MM.1S (cell line): ENCODE measurements at regions not wholly inside any gene's neighbourhood (a gene's known extent, or its start where the extent isn't known, plus 50 kb on each side); places are given as distances from the start of the nearest gene placed in this dataset.

ENCODE experiments used
- DNase-seq: peaks from one replicate; pipeline ENCODE4 v3.0.0-alpha.2; 2015
- H2AFZ ChIP-seq: fragments of 300-600 bp; sonication (generic); 2 replicates; pipeline ENCODE4 v1.6.0; 2016; ENCODE audit warnings: antibody characterized with exemption, low read length
- H3F3A ChIP-seq: fragments of 300-600 bp; sonication (generic); 2 replicates; pipeline ENCODE4 v1.6.1; 2016; ENCODE audit warnings: mild to moderate bottlenecking, antibody characterized with exemption, low read length, moderate library complexity, mixed read lengths; ENCODE audit not compliant: insufficient read depth
- H3K27ac ChIP-seq: fragments of 300-600 bp; sonication (generic); 2 replicates; pipeline ENCODE4 v1.5.1; 2016; ENCODE audit warnings: mild to moderate bottlenecking, low read length
- H3K27me3 ChIP-seq: fragments of 300-600 bp; sonication (generic); replicated peaks from 2 replicates; pipeline ENCODE4 v1.6.0; 2016; ENCODE audit warnings: low read length; ENCODE audit not compliant: insufficient read depth
- H3K36me3 ChIP-seq: fragments of 300-600 bp; sonication (generic); replicated peaks from 2 replicates; pipeline ENCODE4 v1.6.1; 2016; ENCODE audit warnings: mild to moderate bottlenecking, low read length, mixed read lengths; ENCODE audit not compliant: insufficient read depth
- H3K4me1 ChIP-seq: fragments of 300-600 bp; sonication (generic); 2 replicates; pipeline ENCODE4 v1.6.1; 2016; ENCODE audit warnings: low read length, mixed read lengths
- H3K4me2 ChIP-seq: fragments of 300-600 bp; sonication (generic); 2 replicates; pipeline ENCODE4 v1.6.0; 2016; ENCODE audit warnings: low read depth, low read length
- H3K4me3 ChIP-seq: fragments of 300-600 bp; sonication (generic); 2 replicates; pipeline ENCODE4 v1.5.1; 2016; ENCODE audit warnings: low read length, mixed read lengths
- H3K79me2 ChIP-seq: fragments of 300-600 bp; sonication (generic); 2 replicates; pipeline ENCODE4 v1.6.1; 2016; ENCODE audit warnings: mixed run types, low read length, mixed read lengths
- H3K9ac ChIP-seq: fragments of 300-600 bp; sonication (generic); 2 replicates; pipeline ENCODE4 v1.6.1; 2016; ENCODE audit warnings: low read length, mixed read lengths
- H3K9me2 ChIP-seq: fragments of 300-600 bp; sonication (generic); replicated peaks from 2 replicates; pipeline ENCODE4 v1.6.1; 2016; ENCODE audit warnings: mild to moderate bottlenecking, low read length, mixed read lengths; ENCODE audit not compliant: insufficient read depth
- H3K9me3 ChIP-seq: fragments of 300-600 bp; sonication (generic); replicated peaks from 2 replicates; pipeline ENCODE4 v1.6.1; 2016; ENCODE audit warnings: mild to moderate bottlenecking, low read length, mixed read lengths; ENCODE audit not compliant: insufficient read depth
- H4K20me1 ChIP-seq: fragments of 300-600 bp; sonication (generic); 2 replicates; pipeline ENCODE4 v1.6.1; 2016; ENCODE audit warnings: mild to moderate bottlenecking, low read length, moderate library complexity, mixed read lengths; ENCODE audit not compliant: insufficient read depth
- CTCF ChIP-seq: fragments of 300-600 bp; sonication (generic); IDR thresholded peaks from 2 replicates; pipeline ENCODE4 v1.5.1; 2016; ENCODE audit warnings: antibody characterized with exemption, low read length, mixed read lengths
- EZH2 ChIP-seq: fragments of 300-600 bp; sonication (generic); optimal IDR thresholded peaks from 2 replicates; pipeline ENCODE3; 2017; ENCODE audit warnings: low read depth, mild to moderate bottlenecking, antibody characterized with exemption, low read length, mixed read lengths
- EZH2phosphoT487 ChIP-seq: fragments of 300-600 bp; sonication (generic); IDR thresholded peaks from 2 replicates; pipeline ENCODE4 v1.6.1; 2018; ENCODE audit warnings: antibody characterized with exemption, low read length

DNA sequence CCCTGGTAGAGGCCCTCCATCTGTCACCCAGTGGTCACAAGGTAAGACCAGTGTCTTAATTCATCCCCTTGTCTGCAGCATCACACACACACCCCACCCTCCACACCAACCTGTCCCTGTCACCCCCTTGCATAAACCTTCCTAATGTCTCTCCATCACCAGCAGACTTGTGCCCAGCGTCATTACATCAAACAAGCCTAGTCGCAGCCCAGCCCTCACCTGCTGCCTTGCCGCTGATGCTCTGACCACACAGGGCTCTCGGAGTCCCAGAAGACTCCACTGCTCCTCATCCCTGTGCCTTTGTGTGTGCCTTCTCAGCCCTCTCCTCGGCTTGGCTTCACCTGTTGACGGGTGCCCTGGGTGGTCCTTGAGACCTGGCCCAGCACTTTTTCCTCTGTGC, 171.2 kb downstream of the GLI2 start:
- Histone ChIP-seq H4K20me1 (no peaks in the 10 kb centered on the region), H3K4me1 (no peaks in the 10 kb centered on the region)
- TF ChIP-seq EZH2phosphoT487 (no peak), EZH2 (no peak), CTCF (no peak)

GRCh38 chr2:120907822-120908221, 172.2 kb downstream of the GLI2 start:
- no peaks in the 10 kb centered on the region for H3K9me3 ChIP-seq
- H4K20me1 ChIP-seq, result no peaks in the 10 kb centered on the region
- H3K79me2 ChIP-seq, result no peaks in the 10 kb centered on the region
- TF ChIP-seq EZH2 (no peak), EZH2phosphoT487 (no peak), CTCF (no peak)
- no peaks in the 10 kb centered on the region for H3K9me2 ChIP-seq
- H3K27me3 ChIP-seq, result peaks cover 4% of the 10 kb centered on the region
- no peaks in the 10 kb centered on the region for H3F3A ChIP-seq
- DNase-seq, result no peak
- no peak overlapping the region for H2AFZ ChIP-seq
- H3K4me1 ChIP-seq, result no peaks in the 10 kb centered on the region
- H3K9ac ChIP-seq, result no peak overlapping the region
- H3K4me2 ChIP-seq, result no peak overlapping the region
- H3K36me3 ChIP-seq, result no peaks in the 10 kb centered on the region
- no peak overlapping the region for H3K4me3 ChIP-seq
- no peak overlapping the region for H3K27ac ChIP-seq

More for the DNA sequence above, 171.2 kb downstream of the GLI2 start:
- Histone ChIP-seq H3F3A (no peaks in the 10 kb centered on the region), H3K27me3 (no peaks in the 10 kb centered on the region), H3K36me3 (no peaks in the 10 kb centered on the region), H3K4me2 (no peak overlapping the region), H3K4me3 (no peak overlapping the region), H3K9me2 (no peaks in the 10 kb centered on the region), H2AFZ (no peak overlapping the region), H3K27ac (no peak overlapping the region), H3K79me2 (no peaks in the 10 kb centered on the region), H3K9me3 (no peaks in the 10 kb centered on the region), H3K9ac (no peak overlapping the region)
- no peak for DNase-seq

- Histone ChIP-seq H3K4me1 (no peaks in the 10 kb centered on the region), H3K79me2 (no peaks in the 10 kb centered on the region), H3K27ac (no peak overlapping the region), H3F3A (no peaks in the 10 kb centered on the region), H2AFZ (no peak overlapping the region), H3K27me3 (peaks cover 11% of the 10 kb centered on the region), H3K36me3 (no peaks in the 10 kb centered on the region), H3K4me2 (no peak overlapping the region), H4K20me1 (no peaks in the 10 kb centered on the region), H3K4me3 (no peak overlapping the region), H3K9me2 (no peaks in the 10 kb centered on the region), H3K9me3 (no peaks in the 10 kb centered on the region), H3K9ac (no peak overlapping the region)
- TF ChIP-seq EZH2phosphoT487, result no peak
- TF ChIP-seq EZH2, result no peak
- no peak for TF ChIP-seq CTCF
- DNase-seq, result no peak
Observed at GRCh38 chr2:120908314-120908975, 172.8 kb downstream of the GLI2 start.
